Gastrocnemius medialis (tissue), 4 donors: ENCODE measurements at regions not wholly inside any gene's neighbourhood (a gene's known extent, or its start where the extent isn't known, plus 50 kb on each side); places are given as distances from the start of the nearest gene placed in this dataset.
A peak's percentile ranks its signal among the peaks of the same experiment; 100 is the strongest.

Experiments used
- ATAC-seq, 2 donors: fragments of 150-250 bp; one replicate each; pipeline ENCODE4 v1.9.1; 2016
- DNase-seq, 2 donors: peaks; one replicate each; pipeline ENCODE4 v3.0.0-alpha.2; 2019
- H3K27ac ChIP-seq, 4 donors: fragments of 200-600 bp; sonication (generic); 1 replicate in 1 of 4; 2 replicates in 3 of 4; pipeline ENCODE4 v1.5.1; 2016 to 2018; ENCODE audit warnings: mild to moderate bottlenecking in 2 of 4, moderate library complexity in 1 of 4
- H3K27me3 ChIP-seq, 3 donors: fragments of 200-600 bp; sonication (generic) in 2 of 3; 1 replicate in 1 of 3; 2 replicates in 2 of 3; pipeline versions ENCODE4 v1.5.1 to v1.6.0; 2016 to 2019; ENCODE audit warnings: mild to moderate bottlenecking in 1 of 3, moderate library complexity in 1 of 3
- H3K36me3 ChIP-seq, 2 donors: fragments of 200-600 bp; sonication (generic) in 1 of 2; one replicate each; pipeline ENCODE4 v1.5.1; 2017 to 2018
- H3K4me1 ChIP-seq, 2 donors: fragments of 200-600 bp; sonication (generic) in 1 of 2; one replicate each; pipeline ENCODE4 v1.5.1; 2016 to 2017; ENCODE audit warnings: mild to moderate bottlenecking in 2 of 2
- H3K4me3 ChIP-seq, 4 donors: fragments of 200-600 bp; sonication (generic) in 3 of 4; 1 replicate in 1 of 4; 2 replicates in 3 of 4; pipeline ENCODE4 v1.5.1; 2016 to 2019; ENCODE audit warnings: mild to moderate bottlenecking in 2 of 4
- H3K9me3 ChIP-seq, 3 donors: fragments of 200-600 bp; sonication (generic) in 2 of 3; 1 replicate in 1 of 3; 2 replicates in 2 of 3; pipeline ENCODE4 v1.5.1; 2016 to 2019
- POLR2A ChIP-seq, 2 donors: fragments of 450-650 bp; IDR thresholded peaks; one replicate each; pipeline ENCODE4 v1.6.1; 2017; ENCODE audit warnings: antibody characterized with exemption in 2 of 2, mild to moderate bottlenecking in 2 of 2, moderate library complexity in 2 of 2
- in situ Hi-C, 4 donors: fragments of 200-750 bp; cut with MboI; loops; one replicate each; pipeline versions ENCODE4 v1.15.0 to v1.8.0; 2017; ENCODE audit warnings: low sequenced_read_pairs in 4 of 4
- intact Hi-C: fragments of 100-400 bp; cut with DNase I; formaldehyde crosslinking; loops from one replicate; pipeline ENCODE4 v1.15.1; 2023; ENCODE audit warnings: low total_unique reads
- TF ChIP-seq, protein P1 (sequence below), 5 experiments: fragments of 450-650 bp in 3 of 5; fragments of 200-600 bp in 2 of 5; sonication (generic) in 2 of 5; IDR thresholded peaks in 4 of 5; conservative IDR thresholded peaks in 1 of 5; 1 replicate in 4 of 5; 2 replicates in 1 of 5; pipeline ENCODE4 v1.5.1; 2016 to 2019; ENCODE audit warnings: antibody characterized with exemption in 5 of 5, mild to moderate bottlenecking in 3 of 5, moderate library complexity in 3 of 5

- in situ Hi-C loops (no loop called here), intact Hi-C loops (no loop called here)
- TF ChIP-seq, protein P1, sequence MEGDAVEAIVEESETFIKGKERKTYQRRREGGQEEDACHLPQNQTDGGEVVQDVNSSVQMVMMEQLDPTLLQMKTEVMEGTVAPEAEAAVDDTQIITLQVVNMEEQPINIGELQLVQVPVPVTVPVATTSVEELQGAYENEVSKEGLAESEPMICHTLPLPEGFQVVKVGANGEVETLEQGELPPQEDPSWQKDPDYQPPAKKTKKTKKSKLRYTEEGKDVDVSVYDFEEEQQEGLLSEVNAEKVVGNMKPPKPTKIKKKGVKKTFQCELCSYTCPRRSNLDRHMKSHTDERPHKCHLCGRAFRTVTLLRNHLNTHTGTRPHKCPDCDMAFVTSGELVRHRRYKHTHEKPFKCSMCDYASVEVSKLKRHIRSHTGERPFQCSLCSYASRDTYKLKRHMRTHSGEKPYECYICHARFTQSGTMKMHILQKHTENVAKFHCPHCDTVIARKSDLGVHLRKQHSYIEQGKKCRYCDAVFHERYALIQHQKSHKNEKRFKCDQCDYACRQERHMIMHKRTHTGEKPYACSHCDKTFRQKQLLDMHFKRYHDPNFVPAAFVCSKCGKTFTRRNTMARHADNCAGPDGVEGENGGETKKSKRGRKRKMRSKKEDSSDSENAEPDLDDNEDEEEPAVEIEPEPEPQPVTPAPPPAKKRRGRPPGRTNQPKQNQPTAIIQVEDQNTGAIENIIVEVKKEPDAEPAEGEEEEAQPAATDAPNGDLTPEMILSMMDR (IDR thresholded peaks at IDR 0.05 in 4 of 5, conservative IDR thresholded peaks at IDR 0.05 in 1 of 5), result no peak
- TF ChIP-seq POLR2A (IDR thresholded peaks at IDR 0.05), result no peak
- H3K9me3 ChIP-seq, result no peaks in the 10 kb centered on the region
- ATAC-seq (no peak), DNase-seq (no peak)
- no peaks in the 10 kb centered on the region for H3K27me3 ChIP-seq
- peaks cover 0 to 5% of the 10 kb centered on the region in 2 donors for H3K4me1 ChIP-seq
- peak overlapping the region in 2 of 4 donors; percentile 32 to 47 for H3K27ac ChIP-seq
- H3K36me3 ChIP-seq, result no peaks in the 10 kb centered on the region
- H3K4me3 ChIP-seq, result peak overlapping the region in 1 of 4 donors; percentile 6
Measured at GRCh38 chr15:95626501-95627361, 703.8 kb upstream of the NR2F2 start.

DNA sequence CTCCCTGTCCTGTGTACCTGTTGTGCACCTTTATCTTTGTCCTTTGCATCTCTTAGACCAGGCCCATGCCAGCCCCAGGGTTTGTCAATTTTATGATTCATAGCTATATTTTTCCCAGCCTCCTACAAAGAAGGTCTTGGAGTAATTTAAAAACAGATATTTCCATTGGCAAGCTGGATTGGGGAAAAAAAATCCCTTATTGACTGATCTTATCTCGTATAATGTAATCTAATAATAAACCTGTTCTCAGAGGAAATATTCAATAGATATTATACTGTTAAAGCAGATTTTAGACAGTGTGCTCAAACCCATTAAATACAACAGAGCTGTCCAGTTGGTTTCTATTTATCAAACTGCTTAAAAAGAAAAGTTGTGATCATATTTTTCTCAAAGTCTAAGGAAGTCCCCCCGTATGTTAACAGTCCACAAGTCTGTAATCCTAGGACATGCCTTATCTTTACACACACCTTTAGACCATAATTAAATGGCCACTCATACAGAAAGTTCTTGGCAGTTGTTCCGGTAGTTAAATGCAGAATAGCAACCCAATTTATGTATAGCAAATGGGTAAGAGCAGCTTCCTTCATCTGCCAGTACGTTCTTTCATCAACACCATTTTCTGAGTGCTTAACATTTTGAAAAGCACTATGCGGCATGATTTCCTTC is 700.9 kb upstream of the NR2F2 start:
- Histone ChIP-seq H3K4me3 (no peak overlapping the region), H3K4me1 (peaks cover 0 to 5% of the 10 kb centered on the region in 2 donors), H3K27me3 (no peaks in the 10 kb centered on the region), H3K36me3 (no peaks in the 10 kb centered on the region), H3K27ac (no peak overlapping the region), H3K9me3 (no peaks in the 10 kb centered on the region)
- in situ Hi-C loops (no loop called here), intact Hi-C loops (no loop called here)
- no peak for DNase-seq
- TF ChIP-seq, protein P1 (IDR thresholded peaks at IDR 0.05 in 4 of 5, conservative IDR thresholded peaks at IDR 0.05 in 1 of 5), result no peak
- TF ChIP-seq POLR2A (IDR thresholded peaks at IDR 0.05), result no peak
- ATAC-seq, result no peak

- intact Hi-C loops, result no loop called here
- in situ Hi-C loops, result no loop called here
- no peak for TF ChIP-seq POLR2A (IDR thresholded peaks at IDR 0.05)
- TF ChIP-seq, protein P1 (IDR thresholded peaks at IDR 0.05 in 4 of 5, conservative IDR thresholded peaks at IDR 0.05 in 1 of 5), result no peak
Measured at GRCh38 chr15:95630683-95631082, 699.8 kb upstream of the NR2F2 start.

GRCh38 chr15:95635666-95636065 is 694.8 kb upstream of the NR2F2 start:
- no peak overlapping the region for H3K4me3 ChIP-seq
- H3K27ac ChIP-seq, result no peak overlapping the region
- TF ChIP-seq POLR2A (IDR thresholded peaks at IDR 0.05), result no peak
- TF ChIP-seq, protein P1 (IDR thresholded peaks at IDR 0.05 in 4 of 5, conservative IDR thresholded peaks at IDR 0.05 in 1 of 5), result no peak
- H3K36me3 ChIP-seq, result no peaks in the 10 kb centered on the region
- no peaks in the 10 kb centered on the region for H3K9me3 ChIP-seq
- no peaks in the 10 kb centered on the region for H3K27me3 ChIP-seq
- ATAC-seq (no peak), DNase-seq (no peak)
- intact Hi-C loops (no loop called here), in situ Hi-C loops (no loop called here)
- no peaks in the 10 kb centered on the region for H3K4me1 ChIP-seq

More at GRCh38 chr15:95630683-95631082, 699.8 kb upstream of the NR2F2 start:
- Histone ChIP-seq H3K27me3 (no peaks in the 10 kb centered on the region), H3K27ac (no peak overlapping the region), H3K9me3 (no peaks in the 10 kb centered on the region), H3K4me3 (no peak overlapping the region), H3K4me1 (peaks cover 0 to 5% of the 10 kb centered on the region in 2 donors), H3K36me3 (no peaks in the 10 kb centered on the region)
- ATAC-seq, result no peak
- no peak for DNase-seq
